ENCODE measurements at regions not wholly inside any gene's neighbourhood (a gene's known extent, or its start where the extent isn't known, plus 50 kb on each side); places are given as distances from the start of the nearest gene placed in this dataset.

DNA sequence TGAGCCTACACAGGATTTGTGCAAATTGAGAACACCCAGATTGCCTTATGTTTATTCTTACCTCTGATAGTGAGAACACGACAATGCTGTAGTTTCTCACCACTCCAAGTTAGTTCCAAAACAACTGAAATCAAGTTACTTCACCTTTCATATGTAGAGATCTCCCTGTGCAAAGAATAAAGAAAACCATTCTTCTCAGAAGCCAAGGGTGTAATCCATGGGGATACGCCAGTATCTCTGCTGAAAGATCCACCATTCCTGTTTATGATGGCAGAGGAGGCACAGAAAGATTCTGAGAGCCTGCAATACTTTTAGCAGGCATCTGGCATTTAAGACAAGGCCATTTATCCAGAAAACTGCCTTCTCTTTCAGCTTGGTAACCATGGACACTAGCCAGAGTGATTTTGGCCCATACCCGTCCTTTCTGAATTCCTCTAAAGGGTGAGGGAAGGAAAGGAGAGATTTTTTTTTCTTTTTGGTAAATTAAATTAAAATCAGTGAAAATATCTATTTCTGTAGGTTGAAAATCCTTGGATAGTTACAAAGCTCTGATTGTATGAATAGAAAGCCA is 355.4 kb upstream of the FAR2 start:
- no peaks in the 10 kb centered on the region for H3K4me1 Mint-ChIP-seq
- H3K4me3 Mint-ChIP-seq = no peak overlapping the region
- H3K9me3 Mint-ChIP-seq = no peaks in the 10 kb centered on the region
- no peaks in the 10 kb centered on the region for H3K27me3 Mint-ChIP-seq
- no peaks in the 10 kb centered on the region for H3K36me3 Mint-ChIP-seq (ENCODE audit: low read depth)
- no peak for DNase-seq
- ChIA-PET POLR2A (no interaction called here), CTCF (interaction anchor here (0.7 kb wide), 1 partner anchor 103 kb away, joined by 3 read pairs; no protein-coding TSS in a partner anchor)
- H3K27ac Mint-ChIP-seq = no peak overlapping the region

DNA sequence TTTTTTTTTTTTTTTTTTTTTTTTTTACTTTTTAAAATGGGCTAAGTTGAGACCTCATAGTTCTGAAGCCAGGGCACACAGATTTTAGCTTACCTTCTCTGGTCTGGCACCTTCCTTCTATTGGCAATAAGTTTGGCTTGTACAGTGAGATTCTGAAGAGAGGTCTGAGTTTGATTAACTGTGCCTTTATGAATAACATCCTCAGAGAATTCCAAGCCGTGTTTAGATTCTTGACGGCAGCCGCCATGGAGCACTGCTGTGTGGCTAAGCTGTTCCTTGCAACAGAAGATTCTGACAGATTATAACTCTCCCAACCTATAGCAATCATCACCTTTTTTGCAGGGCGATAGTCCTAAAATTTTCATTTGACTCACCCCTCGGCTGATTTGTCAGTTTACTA is 354.9 kb upstream of the FAR2 start:
- POLR2A ChIA-PET = no interaction called here
- Mint-ChIP-seq H3K27ac (no peak overlapping the region), H3K36me3 (ENCODE audit: low read depth) (no peaks in the 10 kb centered on the region), H3K9me3 (no peaks in the 10 kb centered on the region), H3K4me3 (no peak overlapping the region), H3K4me1 (no peaks in the 10 kb centered on the region), H3K27me3 (no peaks in the 10 kb centered on the region)
- CTCF ChIA-PET = interaction anchor here (0.7 kb wide), 1 partner anchor 104 kb away, joined by 3 read pairs; no protein-coding TSS in a partner anchor
- DNase-seq = no peak

DNA sequence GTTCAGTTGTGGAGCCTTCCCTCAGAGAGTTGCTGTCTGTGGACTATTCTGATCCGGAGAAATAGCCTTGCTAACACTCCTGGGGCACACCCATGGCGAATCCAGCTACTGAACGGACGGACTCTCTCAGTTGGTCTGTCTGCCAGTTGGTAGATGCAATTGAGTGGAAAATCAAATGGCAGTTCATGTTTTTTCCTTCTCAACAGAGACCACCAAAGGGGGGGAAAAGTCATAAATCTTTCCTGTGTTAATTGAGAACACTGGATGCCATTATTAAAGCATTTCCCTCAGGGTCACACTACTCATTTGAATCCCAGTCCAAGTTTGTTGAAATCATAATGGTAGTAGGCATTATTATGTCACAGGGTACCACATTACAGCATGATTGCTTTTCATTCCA is 354.3 kb upstream of the FAR2 start:
- CTCF ChIA-PET = interaction anchor here (0.7 kb wide), 1 partner anchor 104 kb away, joined by 3 read pairs; no protein-coding TSS in a partner anchor
- DNase-seq = no peak
- H3K9me3 Mint-ChIP-seq = no peaks in the 10 kb centered on the region
- H3K36me3 Mint-ChIP-seq (ENCODE audit: low read depth) = no peaks in the 10 kb centered on the region
- no peak overlapping the region for H3K4me3 Mint-ChIP-seq
- no peak overlapping the region for H3K27ac Mint-ChIP-seq
- H3K4me1 Mint-ChIP-seq = no peaks in the 10 kb centered on the region
- POLR2A ChIA-PET = no interaction called here
- no peaks in the 10 kb centered on the region for H3K27me3 Mint-ChIP-seq

DNA sequence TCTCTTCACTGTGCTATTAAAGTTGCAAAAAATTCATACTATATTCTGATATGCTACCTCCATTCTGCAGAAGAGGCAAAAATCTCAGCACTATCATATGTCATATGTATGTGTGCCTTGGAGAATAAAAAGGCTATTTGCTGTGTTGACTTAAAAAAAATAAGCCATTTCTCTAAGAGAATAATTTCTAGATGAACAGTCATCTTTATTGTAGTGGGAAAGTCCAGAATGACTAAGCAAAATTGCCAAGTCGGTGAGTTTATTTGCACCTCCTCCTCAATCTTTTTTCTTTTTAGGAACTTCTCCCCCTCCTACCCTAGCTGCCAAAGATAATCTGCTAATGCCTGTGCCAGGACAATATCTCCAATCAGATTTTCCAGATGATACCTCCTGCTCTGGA is 353.8 kb upstream of the FAR2 start:
- no peak overlapping the region for H3K4me3 Mint-ChIP-seq
- CTCF ChIA-PET = no interaction called here
- no peaks in the 10 kb centered on the region for H3K27me3 Mint-ChIP-seq
- no peaks in the 10 kb centered on the region for H3K9me3 Mint-ChIP-seq
- DNase-seq = no peak
- no peaks in the 10 kb centered on the region for H3K36me3 Mint-ChIP-seq (ENCODE audit: low read depth)
- no peaks in the 10 kb centered on the region for H3K4me1 Mint-ChIP-seq
- H3K27ac Mint-ChIP-seq = no peak overlapping the region
- POLR2A ChIA-PET = no interaction called here

DNA sequence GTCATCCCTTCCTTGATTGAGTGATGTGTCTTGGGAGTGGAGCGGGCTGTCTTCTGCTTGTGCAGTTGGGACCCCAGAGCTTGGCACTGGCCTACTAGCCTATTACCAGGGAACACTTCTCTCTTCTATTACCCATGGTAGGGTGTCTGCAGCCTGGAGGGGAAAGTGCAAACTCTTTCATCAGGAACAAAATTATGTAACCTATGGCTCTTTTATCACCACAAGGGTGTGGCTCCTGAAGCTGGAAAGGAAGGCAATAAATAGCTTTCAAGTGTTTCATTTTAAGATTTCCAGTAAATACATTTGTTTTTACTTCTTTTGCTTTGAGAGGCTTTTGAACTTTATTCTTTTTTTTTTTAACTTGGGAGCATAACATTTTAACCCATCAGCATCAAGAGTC is 349.7 kb upstream of the FAR2 start:
- peaks cover 3% of the 10 kb centered on the region for H3K27me3 Mint-ChIP-seq
- no peak for DNase-seq
- no peaks in the 10 kb centered on the region for H3K36me3 Mint-ChIP-seq (ENCODE audit: low read depth)
- no peak overlapping the region for H3K4me3 Mint-ChIP-seq
- CTCF ChIA-PET = no interaction called here
- POLR2A ChIA-PET = no interaction called here
- no peak overlapping the region for H3K27ac Mint-ChIP-seq
- no peaks in the 10 kb centered on the region for H3K9me3 Mint-ChIP-seq
- no peaks in the 10 kb centered on the region for H3K4me1 Mint-ChIP-seq

DNA sequence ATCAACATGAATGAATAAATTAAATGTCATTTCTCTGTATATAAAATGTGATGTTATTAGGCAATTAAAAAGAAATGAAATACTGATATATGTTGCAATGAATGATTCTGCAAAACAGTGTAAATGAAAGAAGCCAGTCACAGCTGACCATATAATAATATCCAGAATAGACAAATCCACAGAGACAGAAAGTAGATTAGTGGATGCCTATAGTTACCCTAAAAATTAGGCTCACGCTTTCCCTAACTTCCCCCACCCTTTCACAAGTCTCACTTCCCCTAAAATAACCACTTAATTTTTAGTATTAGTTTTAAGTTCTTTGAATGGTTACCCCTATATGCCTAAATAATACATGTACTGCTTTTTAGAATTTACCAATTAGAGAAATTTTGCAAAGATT is 348.9 kb upstream of the FAR2 start:
- Mint-ChIP-seq H3K9me3 (no peaks in the 10 kb centered on the region), H3K36me3 (ENCODE audit: low read depth) (no peaks in the 10 kb centered on the region), H3K27ac (no peak overlapping the region), H3K4me3 (no peak overlapping the region), H3K27me3 (peaks cover 3% of the 10 kb centered on the region), H3K4me1 (no peaks in the 10 kb centered on the region)
- CTCF ChIA-PET = no interaction called here
- DNase-seq = no peak
- POLR2A ChIA-PET = no interaction called here

DNA sequence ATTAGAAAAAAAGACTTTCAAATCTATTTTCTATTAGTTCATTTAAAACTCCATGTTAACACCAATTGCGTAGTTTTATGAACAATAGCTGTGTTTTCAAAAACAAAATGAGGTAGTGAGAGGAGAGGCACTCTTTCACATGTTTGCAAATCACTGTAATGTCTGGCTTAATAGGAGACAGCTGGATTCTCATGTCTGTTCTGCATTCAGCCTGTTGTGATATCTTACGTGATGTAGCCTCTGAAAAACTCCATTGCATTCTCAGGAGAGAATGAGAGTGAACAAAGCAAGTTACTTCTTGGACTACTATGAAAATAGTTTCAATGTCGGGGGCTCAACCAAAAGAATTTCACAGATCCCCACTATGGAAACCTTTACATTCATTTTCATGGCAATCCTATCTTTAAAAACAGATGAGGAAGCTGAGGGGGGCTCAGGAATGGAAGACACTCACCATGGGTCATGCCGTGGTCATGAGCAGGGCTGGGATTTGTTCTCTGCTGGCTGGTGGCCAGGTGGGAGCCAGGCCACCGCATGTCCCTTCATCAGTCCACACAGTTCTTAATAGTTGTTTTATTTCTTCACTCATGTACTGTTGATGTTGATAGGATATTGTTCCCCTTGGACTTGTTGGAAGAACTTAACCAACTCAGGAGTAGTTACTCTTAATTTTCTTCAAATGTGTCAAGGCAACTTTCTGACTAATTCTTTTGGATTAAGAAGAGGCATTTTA is 346.2 kb upstream of the FAR2 start:
- H3K36me3 Mint-ChIP-seq (ENCODE audit: low read depth) = no peaks in the 10 kb centered on the region
- H3K9me3 Mint-ChIP-seq = no peaks in the 10 kb centered on the region
- ChIA-PET POLR2A (no interaction called here), CTCF (no interaction called here)
- H3K4me1 Mint-ChIP-seq = no peaks in the 10 kb centered on the region
- no peak for DNase-seq
- H3K27me3 Mint-ChIP-seq = peaks cover 3% of the 10 kb centered on the region
- no peak overlapping the region for H3K27ac Mint-ChIP-seq
- H3K4me3 Mint-ChIP-seq = no peak overlapping the region

DNA sequence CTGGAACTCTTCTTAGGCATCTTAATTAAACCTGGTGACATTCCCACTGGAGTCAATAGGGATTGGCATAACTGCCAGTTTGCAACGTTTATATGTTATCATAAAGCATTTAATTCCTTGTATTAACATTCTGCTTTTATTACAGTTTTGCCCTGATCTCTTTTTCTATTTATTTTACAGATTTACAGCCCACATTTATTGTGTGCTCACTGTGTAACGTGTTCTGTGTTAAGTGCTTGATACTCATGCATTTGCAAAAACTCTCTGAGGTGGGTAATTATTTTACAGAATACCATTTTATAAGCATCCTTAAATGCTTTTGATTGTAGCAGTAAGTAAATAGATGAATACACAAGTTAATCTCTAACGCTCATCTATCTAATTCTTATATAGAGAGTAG is 341.5 kb upstream of the FAR2 start:
- CTCF ChIA-PET = no interaction called here
- Mint-ChIP-seq H3K4me3 (no peak overlapping the region), H3K9me3 (no peaks in the 10 kb centered on the region)

DNA sequence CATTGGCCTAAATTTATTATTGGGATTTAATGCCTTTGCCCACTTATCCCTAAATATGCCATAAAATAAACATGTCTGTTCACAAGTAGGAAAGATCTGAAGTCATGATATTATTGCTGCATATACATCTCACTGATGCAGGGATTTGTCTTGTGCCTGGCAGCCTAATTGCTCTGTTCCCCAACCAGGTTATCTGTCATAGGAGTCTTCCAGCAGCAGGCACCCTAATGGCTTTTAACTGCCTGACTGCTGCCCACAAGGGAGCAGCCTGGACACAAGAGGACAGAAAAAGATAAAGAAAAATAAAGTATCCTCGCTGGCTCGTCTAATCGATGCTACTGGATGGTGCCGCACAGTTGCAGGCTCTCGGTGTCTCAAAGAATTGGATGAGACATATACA is 337.6 kb upstream of the FAR2 start:
- Mint-ChIP-seq H3K27ac (no peak overlapping the region), H3K4me1 (no peaks in the 10 kb centered on the region), H3K9me3 (no peaks in the 10 kb centered on the region), H3K4me3 (no peak overlapping the region), H3K27me3 (no peaks in the 10 kb centered on the region), H3K36me3 (ENCODE audit: low read depth) (no peaks in the 10 kb centered on the region)
- DNase-seq = no peak
- ChIA-PET CTCF (no interaction called here), POLR2A (no interaction called here)

More for the DNA sequence above, 341.5 kb upstream of the FAR2 start:
- no peaks in the 10 kb centered on the region for H3K36me3 Mint-ChIP-seq (ENCODE audit: low read depth)
- no peak overlapping the region for H3K27ac Mint-ChIP-seq
- H3K4me1 Mint-ChIP-seq = no peaks in the 10 kb centered on the region
- no peak for DNase-seq
- peaks cover 3% of the 10 kb centered on the region for H3K27me3 Mint-ChIP-seq
- POLR2A ChIA-PET = no interaction called here

DNA sequence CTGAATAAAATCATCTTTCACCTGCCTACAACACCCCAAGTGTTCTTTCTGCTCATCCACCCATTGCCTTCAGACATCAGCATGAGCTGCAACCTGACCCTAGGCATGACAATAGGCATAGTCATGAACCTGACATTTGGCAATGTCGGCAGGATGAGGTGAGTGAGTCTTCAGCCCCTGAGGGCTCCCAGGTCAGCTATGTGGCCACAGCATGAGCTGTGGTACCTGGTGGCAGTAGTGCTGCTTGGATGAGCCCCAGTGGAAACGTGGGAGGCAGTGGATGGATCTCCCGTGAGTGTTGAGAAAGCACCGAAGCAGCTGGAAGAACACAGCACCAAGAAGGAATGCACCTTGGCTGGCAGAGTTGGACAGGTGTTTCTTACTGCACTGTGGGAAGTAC is 334.8 kb upstream of the FAR2 start:
- Mint-ChIP-seq H3K36me3 (ENCODE audit: low read depth) (no peaks in the 10 kb centered on the region), H3K27me3 (no peaks in the 10 kb centered on the region), H3K9me3 (no peaks in the 10 kb centered on the region)

DNA sequence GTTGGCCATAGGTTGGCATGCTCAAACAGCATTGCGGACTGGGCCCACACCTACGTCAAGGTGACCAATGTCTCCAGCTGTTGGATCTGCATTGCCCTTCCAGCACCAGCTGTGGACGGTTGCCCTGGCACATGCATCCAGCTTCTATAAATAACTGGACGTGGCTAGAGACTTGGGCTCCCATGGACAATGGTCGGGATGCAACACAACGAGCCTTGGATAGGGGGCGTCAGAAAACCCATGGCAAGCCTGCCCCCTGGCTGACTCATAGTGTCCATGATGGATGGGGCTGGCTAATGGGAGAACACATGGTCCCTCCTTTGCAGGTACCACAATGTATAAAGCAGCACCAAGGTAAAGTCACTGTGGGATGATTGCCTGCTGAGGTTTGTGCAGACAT is 331.6 kb upstream of the FAR2 start:
- Mint-ChIP-seq H3K4me3 (no peak overlapping the region), H3K36me3 (ENCODE audit: low read depth) (no peaks in the 10 kb centered on the region), H3K27ac (no peak overlapping the region), H3K4me1 (no peaks in the 10 kb centered on the region), H3K27me3 (no peaks in the 10 kb centered on the region), H3K9me3 (no peaks in the 10 kb centered on the region)
- POLR2A ChIA-PET = no interaction called here
- no peak for DNase-seq
- CTCF ChIA-PET = no interaction called here

More for the DNA sequence above, 334.8 kb upstream of the FAR2 start:
- Mint-ChIP-seq H3K4me1 (no peaks in the 10 kb centered on the region), H3K27ac (no peak overlapping the region), H3K4me3 (no peak overlapping the region)
- ChIA-PET POLR2A (no interaction called here), CTCF (no interaction called here)
- DNase-seq = no peak

DNA sequence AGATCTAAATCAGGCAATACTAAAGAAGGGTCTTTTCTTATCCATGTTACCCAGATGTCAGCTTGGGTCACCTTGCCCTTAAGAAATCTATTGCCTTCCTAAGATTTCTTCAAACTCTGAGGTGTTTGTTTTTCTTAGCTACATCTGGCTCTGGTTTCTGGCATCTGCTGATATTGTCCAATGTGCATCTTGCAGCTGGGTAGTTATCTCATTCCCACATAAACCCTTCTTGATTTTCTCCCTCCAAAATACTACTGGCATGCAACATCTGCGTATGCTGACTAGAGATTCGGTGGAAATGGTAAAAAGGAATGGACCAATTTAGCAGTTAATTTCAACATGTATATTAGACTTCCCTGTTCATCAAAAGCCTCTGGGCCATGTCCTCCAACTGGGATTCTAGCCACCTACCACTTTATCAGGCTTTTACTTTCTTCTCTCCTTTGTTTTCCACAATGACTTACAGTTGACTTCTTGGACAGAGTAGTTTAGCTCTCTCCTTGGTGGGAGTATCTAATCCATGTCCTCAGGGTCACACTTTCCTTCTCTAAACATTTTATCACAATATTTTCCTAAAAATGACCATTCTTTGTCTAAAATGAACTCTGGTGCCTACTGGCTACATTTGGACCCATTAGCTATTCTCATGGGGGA is 324.8 kb upstream of the FAR2 start:
- POLR2A ChIA-PET = no interaction called here

DNA sequence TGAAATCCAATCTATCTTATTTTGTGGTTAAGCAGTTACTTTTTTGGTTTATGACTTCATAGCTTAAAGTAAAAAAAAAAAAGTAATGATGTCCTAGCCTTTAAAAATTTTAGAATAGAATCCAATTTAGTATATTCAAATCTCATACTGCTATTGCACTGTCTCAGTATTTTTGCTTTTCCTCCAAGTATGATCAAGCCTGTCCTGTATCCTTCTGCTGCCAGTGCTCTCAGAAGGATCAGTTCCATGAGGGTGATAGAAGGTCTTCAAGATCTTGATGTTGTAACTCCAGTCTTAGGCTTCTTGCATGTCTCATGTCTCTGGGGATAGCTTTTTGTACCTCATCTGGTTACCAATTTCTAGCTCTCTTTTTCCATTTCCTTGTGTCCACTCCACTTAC is 324.2 kb upstream of the FAR2 start:
- Mint-ChIP-seq H3K9me3 (no peaks in the 10 kb centered on the region), H3K27me3 (no peaks in the 10 kb centered on the region), H3K4me1 (no peaks in the 10 kb centered on the region), H3K36me3 (ENCODE audit: low read depth) (no peaks in the 10 kb centered on the region), H3K27ac (no peak overlapping the region), H3K4me3 (no peak overlapping the region)
- no peak for DNase-seq
- CTCF ChIA-PET = no interaction called here
- POLR2A ChIA-PET = no interaction called here

More for the DNA sequence above, 324.8 kb upstream of the FAR2 start:
- no peak overlapping the region for H3K4me3 Mint-ChIP-seq
- H3K36me3 Mint-ChIP-seq (ENCODE audit: low read depth) = no peaks in the 10 kb centered on the region
- H3K9me3 Mint-ChIP-seq = no peaks in the 10 kb centered on the region
- CTCF ChIA-PET = no interaction called here
- H3K4me1 Mint-ChIP-seq = no peaks in the 10 kb centered on the region
- no peaks in the 10 kb centered on the region for H3K27me3 Mint-ChIP-seq
- DNase-seq = no peak
- H3K27ac Mint-ChIP-seq = no peak overlapping the region

DNA sequence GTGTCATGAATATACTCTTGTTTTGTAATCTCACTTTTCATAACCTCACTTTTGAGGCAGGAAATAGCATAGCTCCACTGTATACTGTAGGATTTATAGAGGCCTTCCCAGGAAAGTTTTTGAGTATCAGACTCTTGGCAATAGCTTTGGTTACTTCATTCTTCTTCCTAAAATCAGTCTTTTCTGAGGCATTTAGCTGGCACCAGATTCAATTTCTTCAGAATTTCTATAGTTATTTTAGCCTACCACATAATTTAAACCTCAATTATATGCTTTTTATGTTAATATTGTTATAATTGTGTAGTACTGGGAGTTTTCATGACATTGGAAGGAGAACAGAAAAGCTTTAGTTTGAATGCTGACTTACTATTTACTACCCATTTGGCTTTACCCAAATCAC is 322.3 kb upstream of the FAR2 start:
- POLR2A ChIA-PET = no interaction called here
- no peak overlapping the region for H3K27ac Mint-ChIP-seq

More for the DNA sequence above, 322.3 kb upstream of the FAR2 start:
- H3K27me3 Mint-ChIP-seq = no peaks in the 10 kb centered on the region
- no peaks in the 10 kb centered on the region for H3K4me1 Mint-ChIP-seq
- H3K36me3 Mint-ChIP-seq (ENCODE audit: low read depth) = no peaks in the 10 kb centered on the region
- H3K4me3 Mint-ChIP-seq = no peak overlapping the region
- CTCF ChIA-PET = no interaction called here
- no peaks in the 10 kb centered on the region for H3K9me3 Mint-ChIP-seq
- DNase-seq = no peak

Data from activated CD4-positive, alpha-beta memory T cell treated with anti-CD3 and anti-CD28 coated beads, Interleukin-2, amount 10 ng/mL, durations not matched to agents 7 days and 5 days (primary cell).